GM03348 (cell line): ENCODE measurements at regions not wholly inside any gene's neighbourhood (a gene's known extent, or its start where the extent isn't known, plus 50 kb on each side); places are given as distances from the start of the nearest gene placed in this dataset.

ENCODE experiments used
- DNase-seq: peaks from one replicate; pipeline ENCODE4 v3.0.0; 2012; ENCODE audit warnings: low spot score

- no peak for DNase-seq
These were observed 249.0 kb upstream of the PPP2R2D start for GRCh38 chr10:131651674-131652437.

- no peak for DNase-seq
These were observed 248.2 kb upstream of the PPP2R2D start for GRCh38 chr10:131652438-131653139.

GRCh38 chr10:131653140-131653539 is 247.7 kb upstream of the PPP2R2D start:
- no peak for DNase-seq

GRCh38 chr10:131653554-131654470 is 247.0 kb upstream of the PPP2R2D start:
- no peak for DNase-seq

GRCh38 chr10:131654471-131655087 is 246.2 kb upstream of the PPP2R2D start:
- DNase-seq, result no peak

- no peak for DNase-seq
These were observed 245.5 kb upstream of the PPP2R2D start for GRCh38 chr10:131655101-131655849.

- no peak for DNase-seq
These were observed 244.8 kb upstream of the PPP2R2D start for GRCh38 chr10:131656009-131656408.

- DNase-seq, result no peak
These were observed 244.4 kb upstream of the PPP2R2D start for GRCh38 chr10:131656431-131656841.

- DNase-seq, result no peak
These were observed 243.4 kb upstream of the PPP2R2D start for GRCh38 chr10:131657318-131657984.

GRCh38 chr10:131657985-131658330 is 242.8 kb upstream of the PPP2R2D start:
- no peak for DNase-seq

- no peak for DNase-seq
These were observed 242.2 kb upstream of the PPP2R2D start for GRCh38 chr10:131658476-131659110.

- no peak for DNase-seq
These were observed 240.4 kb upstream of the PPP2R2D start for GRCh38 chr10:131660427-131660826.

- DNase-seq, result no peak
These were observed 238.0 kb upstream of the PPP2R2D start for GRCh38 chr10:131662851-131663250.

- no peak for DNase-seq
These were observed 237.5 kb upstream of the PPP2R2D start for GRCh38 chr10:131663351-131663750.

GRCh38 chr10:131666091-131666490 is 234.7 kb upstream of the PPP2R2D start:
- no peak for DNase-seq

- no peak for DNase-seq
These were observed 233.8 kb upstream of the PPP2R2D start for GRCh38 chr10:131667047-131667446.

GRCh38 chr10:131667561-131667960 is 233.2 kb upstream of the PPP2R2D start:
- DNase-seq, result no peak

GRCh38 chr10:131668903-131669302 is 231.9 kb upstream of the PPP2R2D start:
- no peak for DNase-seq

- no peak for DNase-seq
These were observed 231.0 kb upstream of the PPP2R2D start for GRCh38 chr10:131669838-131670237.

- no peak for DNase-seq
These were observed 230.5 kb upstream of the PPP2R2D start for GRCh38 chr10:131670341-131670740.
